PC-9 (cell line): ENCODE measurements at regions not wholly inside any gene's neighbourhood (a gene's known extent, or its start where the extent isn't known, plus 50 kb on each side); places are given as distances from the start of the nearest gene placed in this dataset.

Experiments
- CTCF ChIP-seq: fragments of 200-600 bp; sonication (generic); conservative IDR thresholded peaks from 2 replicates; pipeline ENCODE4 v1.6.1; 2017; ENCODE audit warnings: mixed run types, antibody characterized with exemption, mild to moderate bottlenecking, moderate library complexity
- EZH2 ChIP-seq: fragments of 200-600 bp; sonication (generic); IDR thresholded peaks from 2 replicates; pipeline ENCODE4 v1.8.0; 2017; ENCODE audit warnings: antibody characterized with exemption, low read depth

GRCh38 chr6:81309811-81310210 is 442.7 kb downstream of the TENT5A start:
- TF ChIP-seq CTCF, result no peak
- no peak for TF ChIP-seq EZH2
